ENCODE measurements at regions not wholly inside any gene's neighbourhood (a gene's known extent, or its start where the extent isn't known, plus 50 kb on each side); places are given as distances from the start of the nearest gene placed in this dataset.

- DNase-seq (ENCODE audit: low read depth) = no peak
These were observed 300.7 kb upstream of the GRM7 start for GRCh38 chr3:6560259-6560658.

- no peak for DNase-seq (ENCODE audit: low read depth)
These were observed 293.7 kb upstream of the GRM7 start for GRCh38 chr3:6567241-6567640.

GRCh38 chr3:6568999-6569493 lies 291.9 kb upstream of the GRM7 start:
- no peak for DNase-seq (ENCODE audit: low read depth)

GRCh38 chr3:6571448-6571847 lies 289.5 kb upstream of the GRM7 start:
- DNase-seq (ENCODE audit: low read depth) = no peak

GRCh38 chr3:6577584-6577983 lies 283.3 kb upstream of the GRM7 start:
- DNase-seq (ENCODE audit: low read depth) = no peak

DNA sequence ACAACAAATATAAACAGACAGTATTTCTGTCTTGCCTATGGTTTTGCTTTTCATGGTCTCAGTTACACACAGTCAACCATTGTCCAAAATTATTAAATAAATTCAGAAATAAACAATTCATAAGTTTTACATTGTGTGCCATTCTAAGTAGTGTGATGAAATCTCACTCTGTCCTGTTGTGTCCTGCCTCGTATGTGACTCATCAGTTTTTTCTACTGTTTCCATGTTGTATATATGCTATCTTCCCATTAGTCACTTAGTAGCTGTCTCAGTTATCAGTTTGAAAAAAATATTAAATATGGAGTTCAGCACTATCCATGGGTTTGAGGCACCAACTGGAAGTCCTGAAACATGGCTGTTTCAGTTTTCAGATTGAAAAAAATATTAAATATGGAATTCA lies 282.4 kb upstream of the GRM7 start:
- DNase-seq (ENCODE audit: low read depth) = no peak

GRCh38 chr3:6580808-6581207 lies 280.1 kb upstream of the GRM7 start:
- DNase-seq (ENCODE audit: low read depth) = no peak

- DNase-seq (ENCODE audit: low read depth) = no peak
These were observed 275.6 kb upstream of the GRM7 start for GRCh38 chr3:6585360-6585759.

- no peak for DNase-seq (ENCODE audit: low read depth)
These were observed 260.7 kb upstream of the GRM7 start for GRCh38 chr3:6600237-6600636.

DNA sequence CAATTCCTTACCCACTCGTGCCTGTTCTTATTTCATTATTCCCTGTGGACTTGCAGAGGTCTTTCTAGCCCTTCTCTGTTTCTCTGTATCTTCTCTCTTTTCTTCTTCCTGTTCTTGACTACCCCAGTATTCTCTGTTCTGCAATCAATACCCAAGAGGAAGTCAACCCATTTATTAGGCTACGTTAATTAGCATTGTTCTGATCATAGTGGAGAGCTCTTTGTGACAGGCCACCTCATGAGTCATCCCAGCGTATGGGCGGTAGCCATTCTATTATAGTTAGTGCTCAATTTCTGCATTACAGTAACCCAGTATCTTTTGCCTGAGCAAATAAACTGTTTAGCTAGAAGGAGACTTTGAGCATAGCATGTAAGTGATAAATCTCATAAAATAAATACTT lies 259.5 kb upstream of the GRM7 start:
- no peak for DNase-seq (ENCODE audit: low read depth)

- DNase-seq (ENCODE audit: low read depth) = no peak
These were observed 258.6 kb upstream of the GRM7 start for GRCh38 chr3:6602329-6602728.

GRCh38 chr3:6605227-6605626 lies 255.7 kb upstream of the GRM7 start:
- DNase-seq (ENCODE audit: low read depth) = no peak

DNA sequence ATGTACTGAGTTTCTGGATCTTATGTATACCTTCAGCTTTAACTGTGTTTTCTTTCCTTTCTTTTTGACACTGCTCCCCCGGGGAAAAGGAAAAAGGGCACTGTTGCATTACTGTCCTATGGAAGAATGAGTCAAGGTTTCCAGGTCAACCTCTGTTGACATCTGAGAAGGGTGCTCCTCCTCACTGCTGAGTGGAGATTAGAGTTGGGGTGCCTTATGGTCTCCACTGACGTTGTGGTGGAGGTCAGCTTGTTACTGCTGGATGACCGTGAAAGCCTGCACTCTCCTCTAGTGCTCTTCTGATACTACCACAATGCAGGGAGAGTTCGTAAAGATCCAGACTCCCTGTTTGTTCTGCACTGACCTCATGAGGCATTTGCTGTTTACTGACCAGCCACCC lies 252.1 kb upstream of the GRM7 start:
- no peak for DNase-seq (ENCODE audit: low read depth)

DNA sequence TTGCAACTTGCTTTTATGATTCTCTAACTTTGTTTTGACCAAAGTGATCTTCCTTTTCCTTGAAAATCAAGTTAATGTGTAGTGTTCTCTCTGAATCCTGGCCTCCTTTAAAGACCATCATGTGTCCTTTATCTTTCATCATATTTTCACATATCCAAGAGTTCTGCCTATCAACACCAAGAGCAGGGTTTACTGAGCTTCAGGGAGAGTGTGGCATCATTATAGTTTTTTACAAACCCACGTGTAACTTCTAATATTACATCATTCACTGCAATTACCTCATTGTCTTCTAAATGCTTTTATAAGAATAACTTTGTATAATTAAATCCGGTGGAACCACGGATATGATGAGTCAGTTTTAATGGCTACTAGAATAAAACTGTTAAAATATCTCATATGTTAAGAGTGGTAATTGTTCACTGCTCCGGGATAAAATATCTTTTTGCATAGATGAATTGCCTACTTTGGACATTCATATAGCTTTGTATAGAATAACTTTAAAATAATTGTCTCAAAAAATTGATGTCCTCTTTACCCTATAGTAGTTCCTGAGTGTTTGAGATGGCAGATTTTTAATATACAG lies 248.8 kb upstream of the GRM7 start:
- no peak for DNase-seq (ENCODE audit: low read depth)

- no peak for DNase-seq (ENCODE audit: low read depth)
These were observed 238.7 kb upstream of the GRM7 start for GRCh38 chr3:6622260-6622659.

DNA sequence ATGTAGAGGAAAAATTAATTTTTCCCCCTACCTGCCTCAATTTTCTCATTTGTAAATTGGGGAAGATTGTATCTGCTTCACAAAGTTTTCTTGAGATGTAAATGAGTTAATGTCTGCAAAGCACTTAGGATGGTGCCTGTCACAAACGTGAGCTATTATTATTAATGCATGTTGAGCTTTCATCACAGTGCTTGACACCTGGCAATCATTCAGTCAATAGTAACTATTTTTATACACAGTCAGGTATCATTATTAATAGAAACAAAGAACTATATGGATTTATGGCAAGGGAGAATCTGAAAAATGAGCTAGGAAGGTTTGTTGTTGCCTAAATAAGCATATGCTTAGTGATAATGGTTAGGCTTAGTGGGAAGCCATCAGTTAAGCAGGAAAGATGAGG lies 238.2 kb upstream of the GRM7 start:
- no peak for DNase-seq (ENCODE audit: low read depth)

GRCh38 chr3:6631376-6631775 lies 229.5 kb upstream of the GRM7 start:
- no peak for DNase-seq (ENCODE audit: low read depth)

- no peak for DNase-seq (ENCODE audit: low read depth)
These were observed 220.0 kb upstream of the GRM7 start for GRCh38 chr3:6640907-6641306.

- DNase-seq (ENCODE audit: low read depth) = no peak
These were observed 216.6 kb upstream of the GRM7 start for GRCh38 chr3:6644070-6644929.

DNA sequence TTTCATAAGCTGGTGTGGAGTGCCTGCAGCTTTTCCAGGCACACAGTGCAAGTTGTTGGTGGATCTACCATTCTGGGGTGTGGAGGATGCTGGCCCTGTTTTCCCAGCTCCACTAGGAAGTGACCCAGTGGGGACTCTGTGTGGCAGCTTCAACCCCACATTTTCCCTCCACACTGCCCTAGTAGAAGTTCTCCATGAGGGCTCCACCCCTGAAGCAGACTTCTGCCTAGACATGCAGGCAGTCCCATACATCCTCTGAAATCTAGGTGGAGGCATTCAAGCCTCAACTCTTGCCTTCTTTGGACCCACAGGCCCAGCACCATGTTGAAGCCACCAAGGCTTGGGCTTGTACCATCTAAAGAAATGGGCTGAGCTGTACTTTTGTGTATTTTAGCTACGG lies 206.2 kb upstream of the GRM7 start:
- DNase-seq (ENCODE audit: low read depth) = no peak

DNA sequence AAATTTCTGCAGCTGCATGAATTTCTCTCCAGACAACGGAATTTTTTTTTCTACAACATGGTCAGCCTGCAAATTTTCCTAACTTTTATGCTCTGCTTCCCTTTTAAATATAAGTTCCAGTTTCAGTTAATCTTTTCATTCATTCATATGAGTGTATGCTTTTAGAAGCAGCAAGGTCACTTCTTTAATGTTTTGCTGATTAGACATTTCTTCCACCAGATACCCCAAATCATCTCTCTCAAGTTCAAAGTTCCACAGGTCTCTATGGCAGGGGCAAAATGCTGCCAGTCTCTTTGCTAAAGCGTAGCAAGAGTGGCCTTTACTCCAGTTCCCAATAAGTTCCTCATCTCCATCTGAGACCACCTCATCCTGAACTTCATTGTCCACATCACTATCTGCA lies 205.6 kb upstream of the GRM7 start:
- no peak for DNase-seq (ENCODE audit: low read depth)

GRCh38 chr3:6657591-6657990 lies 203.3 kb upstream of the GRM7 start:
- no peak for DNase-seq (ENCODE audit: low read depth)

DNA sequence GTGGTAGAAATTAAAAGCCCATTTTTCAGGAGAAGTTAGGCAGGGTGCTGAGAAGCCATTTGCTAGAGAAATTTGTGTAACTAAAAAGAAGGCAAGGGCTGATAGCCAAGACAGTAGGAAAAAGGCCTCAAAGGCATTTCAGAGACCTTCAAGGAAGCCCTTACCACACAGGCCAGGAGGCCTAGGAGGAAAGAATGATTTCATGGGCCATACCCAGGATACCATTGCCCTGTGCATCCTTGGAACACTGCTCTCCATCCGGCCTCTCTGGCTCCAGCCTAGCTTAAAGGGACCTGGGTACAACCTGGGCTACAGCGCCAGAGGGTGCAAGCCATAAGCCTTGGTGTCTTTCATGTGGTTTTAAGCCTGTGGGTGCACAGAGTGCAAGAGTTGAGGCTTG lies 193.6 kb upstream of the GRM7 start:
- DNase-seq (ENCODE audit: low read depth) = no peak

Measured in LHCN-M2 (cell line).